Transverse colon (tissue), 4 donors: ENCODE measurements at regions not wholly inside any gene's neighbourhood (a gene's known extent, or its start where the extent isn't known, plus 50 kb on each side); places are given as distances from the start of the nearest gene placed in this dataset.

ENCODE experiments used
- POLR2AphosphoS5 ChIP-seq, 3 donors: sonication (generic); formaldehyde crosslinking; IDR thresholded peaks; one replicate each; pipeline ENCODE4 v1.6.1; 2016; ENCODE audit warnings: antibody characterized with exemption in 3 of 3
- TF ChIP-seq, protein P1 (sequence below), 5 experiments: fragments of 200-600 bp in 3 of 5; fragments of 450-650 bp in 2 of 5; sonication (generic) in 3 of 5; IDR thresholded peaks; 1 replicate in 2 of 5; 2 replicates in 3 of 5; pipeline ENCODE4 v1.5.1; 2016 to 2017; ENCODE audit warnings: antibody characterized with exemption in 5 of 5, inconsistent platforms in 3 of 5, mild to moderate bottlenecking in 2 of 5, moderate library complexity in 1 of 5

DNA sequence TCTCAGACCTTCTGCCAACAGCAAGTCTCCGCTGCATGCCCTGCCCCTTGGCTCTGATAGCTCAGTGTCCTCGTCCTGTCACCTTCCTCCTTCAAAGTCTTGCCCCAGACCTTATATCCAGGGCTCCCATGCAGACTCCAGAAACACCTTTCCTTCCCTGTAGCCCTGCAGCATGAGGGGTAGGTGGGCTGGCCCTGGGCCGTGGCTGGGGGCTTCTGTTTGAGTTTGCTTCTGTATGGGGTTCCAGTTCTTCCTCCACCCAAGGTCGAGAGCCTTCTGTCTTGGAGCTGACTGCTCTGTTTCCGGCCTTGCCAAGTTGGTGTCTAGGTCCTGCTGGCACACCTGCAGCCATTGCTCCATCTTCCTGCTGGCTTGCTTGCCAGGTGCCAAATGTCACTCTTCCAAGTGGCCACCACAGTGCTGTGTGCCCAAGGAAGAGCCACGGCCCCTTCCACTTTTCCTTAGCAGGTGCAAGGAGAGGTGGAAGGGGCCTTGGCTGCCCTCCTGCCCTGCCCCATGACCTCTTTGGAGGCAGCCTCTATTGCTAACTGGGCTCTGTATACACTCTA is 74.8 kb upstream of the NECTIN1 start:
- TF ChIP-seq, protein P1, sequence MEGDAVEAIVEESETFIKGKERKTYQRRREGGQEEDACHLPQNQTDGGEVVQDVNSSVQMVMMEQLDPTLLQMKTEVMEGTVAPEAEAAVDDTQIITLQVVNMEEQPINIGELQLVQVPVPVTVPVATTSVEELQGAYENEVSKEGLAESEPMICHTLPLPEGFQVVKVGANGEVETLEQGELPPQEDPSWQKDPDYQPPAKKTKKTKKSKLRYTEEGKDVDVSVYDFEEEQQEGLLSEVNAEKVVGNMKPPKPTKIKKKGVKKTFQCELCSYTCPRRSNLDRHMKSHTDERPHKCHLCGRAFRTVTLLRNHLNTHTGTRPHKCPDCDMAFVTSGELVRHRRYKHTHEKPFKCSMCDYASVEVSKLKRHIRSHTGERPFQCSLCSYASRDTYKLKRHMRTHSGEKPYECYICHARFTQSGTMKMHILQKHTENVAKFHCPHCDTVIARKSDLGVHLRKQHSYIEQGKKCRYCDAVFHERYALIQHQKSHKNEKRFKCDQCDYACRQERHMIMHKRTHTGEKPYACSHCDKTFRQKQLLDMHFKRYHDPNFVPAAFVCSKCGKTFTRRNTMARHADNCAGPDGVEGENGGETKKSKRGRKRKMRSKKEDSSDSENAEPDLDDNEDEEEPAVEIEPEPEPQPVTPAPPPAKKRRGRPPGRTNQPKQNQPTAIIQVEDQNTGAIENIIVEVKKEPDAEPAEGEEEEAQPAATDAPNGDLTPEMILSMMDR (IDR thresholded peaks at IDR 0.05): no peak
- TF ChIP-seq POLR2AphosphoS5 (IDR thresholded peaks at IDR 0.05): no peak
